HG03095 (cell line): ENCODE measurements at regions not wholly inside any gene's neighbourhood (a gene's known extent, or its start where the extent isn't known, plus 50 kb on each side); places are given as distances from the start of the nearest gene placed in this dataset.

Source experiments
- ATAC-seq: cut with Tn5 transposase; IDR thresholded peaks from one replicate; pipeline ENCODE4 v1.9.1; 2021; ENCODE audit warnings: moderate library complexity; ENCODE audit not compliant: unreplicated experiment

GRCh38 chr7:23971031-23971430 lies 261.0 kb downstream of the STK31 start:
- no peak for ATAC-seq

GRCh38 chr7:23972057-23972456 lies 262.0 kb downstream of the STK31 start:
- no peak for ATAC-seq

- ATAC-seq = no peak
Observed at GRCh38 chr7:23973264-23973663, 263.2 kb downstream of the STK31 start.

GRCh38 chr7:23980081-23980480 lies 270.1 kb downstream of the STK31 start:
- ATAC-seq = no peak

- no peak for ATAC-seq
Observed at GRCh38 chr7:23981314-23981713, 271.3 kb downstream of the STK31 start.

- no peak for ATAC-seq
Observed at GRCh38 chr7:23981758-23982157, 271.7 kb downstream of the STK31 start.

GRCh38 chr7:24005517-24005916 lies 278.5 kb upstream of the NPY start:
- ATAC-seq = no peak

- no peak for ATAC-seq
Observed at GRCh38 chr7:24010495-24010894, 273.5 kb upstream of the NPY start.

GRCh38 chr7:24017519-24017918 lies 266.5 kb upstream of the NPY start:
- ATAC-seq = no peak

- ATAC-seq = no peak
Observed at GRCh38 chr7:24018331-24018730, 265.7 kb upstream of the NPY start.

GRCh38 chr7:24019841-24020240 lies 264.1 kb upstream of the NPY start:
- ATAC-seq = no peak

- peak; percentile 62 for ATAC-seq
Observed at GRCh38 chr7:24024276-24025068, 259.5 kb upstream of the NPY start.

GRCh38 chr7:24025094-24025493 lies 258.9 kb upstream of the NPY start:
- ATAC-seq = peak; percentile 33

- ATAC-seq = no peak
Observed at GRCh38 chr7:24025765-24026164, 258.2 kb upstream of the NPY start.

- no peak for ATAC-seq
Observed at GRCh38 chr7:24026351-24026750, 257.6 kb upstream of the NPY start.

- ATAC-seq = no peak
Observed at GRCh38 chr7:24029068-24029467, 254.9 kb upstream of the NPY start.

- ATAC-seq = no peak
Observed at GRCh38 chr7:24034251-24034650, 249.7 kb upstream of the NPY start.

GRCh38 chr7:24035366-24036032 lies 248.5 kb upstream of the NPY start:
- ATAC-seq = no peak

GRCh38 chr7:24036033-24036412 lies 248.0 kb upstream of the NPY start:
- no peak for ATAC-seq

- no peak for ATAC-seq
Observed at GRCh38 chr7:24038993-24039392, 245.0 kb upstream of the NPY start.

GRCh38 chr7:24039991-24040624 lies 243.9 kb upstream of the NPY start:
- no peak for ATAC-seq

- ATAC-seq = no peak
Observed at GRCh38 chr7:24042028-24042427, 242.0 kb upstream of the NPY start.
